ENCODE measurements at regions not wholly inside any gene's neighbourhood (a gene's known extent, or its start where the extent isn't known, plus 50 kb on each side); places are given as distances from the start of the nearest gene placed in this dataset.

DNA sequence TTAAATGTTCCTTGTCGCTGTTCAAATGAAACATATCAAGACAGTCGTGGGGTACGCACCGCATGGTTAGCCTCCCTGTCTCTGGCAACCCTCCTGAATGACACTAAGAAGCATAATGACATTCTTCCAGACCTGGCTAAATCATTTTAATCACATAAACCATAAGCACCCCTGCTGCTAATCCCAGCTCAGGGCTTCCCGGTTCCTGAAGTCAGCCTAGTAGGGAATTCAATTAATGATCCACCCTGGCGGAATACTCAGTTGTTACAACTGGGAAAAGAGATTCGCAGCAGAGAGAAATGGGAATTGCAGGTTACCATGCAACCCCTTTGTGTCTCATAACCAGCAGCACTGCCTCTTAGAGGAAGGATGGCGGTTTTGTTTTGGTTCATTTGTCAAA lies 200.8 kb upstream of the AGAP1 start:
- Histone ChIP-seq H3K9me3 (ENCODE audit: insufficient read depth, low read depth, low read length) (no peaks in the 10 kb centered on the region), H3K4me2 (ENCODE audit: low read length) (no peak overlapping the region), H2AFZ (ENCODE audit: insufficient read depth, low read length, poor library complexity) (no peak overlapping the region), H3K4me1 (ENCODE audit: control insufficient read depth in 1 of 2, insufficient read depth in 2 of 2, low read length in 2 of 2) (no peaks in the 10 kb centered on the region), H2BK12ac (ENCODE audit: low read length) (no peak overlapping the region), H3K27ac (ENCODE audit: low read depth, low read length) (no peak overlapping the region), H3K23ac (ENCODE audit: low read length) (no peak overlapping the region), H4K12ac (ENCODE audit: low read depth, low read length) (no peak overlapping the region), H2BK120ac (ENCODE audit: insufficient read depth, low read length, poor library complexity) (no peak overlapping the region), H3K4me3 (ENCODE audit: low read depth, low read length) (no peak overlapping the region), H4K8ac (ENCODE audit: low read depth, low read length) (no peak overlapping the region), H4K91ac (ENCODE audit: low read depth, low read length) (no peak overlapping the region), H3K27me3 (ENCODE audit: insufficient read depth, low read length) (no peaks in the 10 kb centered on the region), H3K18ac (ENCODE audit: low read length) (no peak overlapping the region), H3K4ac (ENCODE audit: low read depth, low read length) (no peak overlapping the region), H2BK5ac (ENCODE audit: low read depth, low read length, poor library complexity) (no peak overlapping the region), H3K9ac (ENCODE audit: low read length) (no peak overlapping the region), H2AK5ac (ENCODE audit: low read length) (no peak overlapping the region), H3K36me3 (ENCODE audit: control insufficient read depth in 1 of 2, insufficient read depth in 2 of 2, low read length in 2 of 2) (no peaks in the 10 kb centered on the region), H3K14ac (ENCODE audit: low read length) (no peak overlapping the region), H3K79me1 (ENCODE audit: low read length) (no peaks in the 10 kb centered on the region), H3K79me2 (ENCODE audit: control insufficient read depth, insufficient read depth, low read length, poor library complexity) (no peaks in the 10 kb centered on the region)
- DNase-seq = no peak
- no CpG with 5 or more reads among the region's 8 CpGs for WGBS (ENCODE audit: extremely low coverage, insufficient coverage, insufficient read length)

DNA sequence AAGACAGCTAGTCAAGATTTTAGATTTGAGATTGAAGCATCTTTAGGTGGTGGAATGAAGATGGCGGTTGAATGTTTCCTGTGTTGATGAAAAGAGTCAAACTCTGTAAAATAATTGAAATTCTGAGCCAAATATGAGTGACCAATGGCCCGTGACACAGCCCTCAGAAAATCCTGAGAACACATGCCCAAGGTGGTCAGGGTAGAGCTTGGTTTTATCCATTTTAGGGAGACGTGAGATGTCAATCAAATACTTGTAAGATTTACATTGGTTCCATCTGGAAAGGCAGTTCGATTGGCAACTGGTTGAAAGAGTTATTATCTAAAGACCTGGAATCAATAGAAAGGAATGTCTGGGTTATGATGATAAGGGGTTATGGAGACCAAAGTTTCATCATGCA lies 198.0 kb upstream of the AGAP1 start:
- H3K4me3 ChIP-seq (ENCODE audit: low read depth, low read length) = no peak overlapping the region
- H3K9me3 ChIP-seq (ENCODE audit: insufficient read depth, low read depth, low read length) = no peaks in the 10 kb centered on the region
- H4K12ac ChIP-seq (ENCODE audit: low read depth, low read length) = no peak overlapping the region
- H3K79me1 ChIP-seq (ENCODE audit: low read length) = no peaks in the 10 kb centered on the region
- H4K91ac ChIP-seq (ENCODE audit: low read depth, low read length) = no peak overlapping the region
- H4K8ac ChIP-seq (ENCODE audit: low read depth, low read length) = no peak overlapping the region
- no CpG with 5 or more reads among the region's 4 CpGs for WGBS (ENCODE audit: extremely low coverage, insufficient coverage, insufficient read length)
- no peak overlapping the region for H2BK5ac ChIP-seq (ENCODE audit: low read depth, low read length, poor library complexity)
- no peak overlapping the region for H3K14ac ChIP-seq (ENCODE audit: low read length)
- no peaks in the 10 kb centered on the region for H3K4me1 ChIP-seq (ENCODE audit: control insufficient read depth in 1 of 2, insufficient read depth in 2 of 2, low read length in 2 of 2)
- no peaks in the 10 kb centered on the region for H3K79me2 ChIP-seq (ENCODE audit: control insufficient read depth, insufficient read depth, low read length, poor library complexity)
- H3K4ac ChIP-seq (ENCODE audit: low read depth, low read length) = no peak overlapping the region
- H2BK12ac ChIP-seq (ENCODE audit: low read length) = no peak overlapping the region
- no peaks in the 10 kb centered on the region for H3K36me3 ChIP-seq (ENCODE audit: control insufficient read depth in 1 of 2, insufficient read depth in 2 of 2, low read length in 2 of 2)
- peak; percentile 83 to 92 for DNase-seq
- H3K27ac ChIP-seq (ENCODE audit: low read depth, low read length) = no peak overlapping the region
- no peak overlapping the region for H3K9ac ChIP-seq (ENCODE audit: low read length)
- no peak overlapping the region for H3K18ac ChIP-seq (ENCODE audit: low read length)
- H2AFZ ChIP-seq (ENCODE audit: insufficient read depth, low read length, poor library complexity) = no peak overlapping the region
- no peaks in the 10 kb centered on the region for H3K27me3 ChIP-seq (ENCODE audit: insufficient read depth, low read length)
- H3K4me2 ChIP-seq (ENCODE audit: low read length) = no peak overlapping the region
- H3K23ac ChIP-seq (ENCODE audit: low read length) = no peak overlapping the region
- H2AK5ac ChIP-seq (ENCODE audit: low read length) = no peak overlapping the region
- no peak overlapping the region for H2BK120ac ChIP-seq (ENCODE audit: insufficient read depth, low read length, poor library complexity)

DNA sequence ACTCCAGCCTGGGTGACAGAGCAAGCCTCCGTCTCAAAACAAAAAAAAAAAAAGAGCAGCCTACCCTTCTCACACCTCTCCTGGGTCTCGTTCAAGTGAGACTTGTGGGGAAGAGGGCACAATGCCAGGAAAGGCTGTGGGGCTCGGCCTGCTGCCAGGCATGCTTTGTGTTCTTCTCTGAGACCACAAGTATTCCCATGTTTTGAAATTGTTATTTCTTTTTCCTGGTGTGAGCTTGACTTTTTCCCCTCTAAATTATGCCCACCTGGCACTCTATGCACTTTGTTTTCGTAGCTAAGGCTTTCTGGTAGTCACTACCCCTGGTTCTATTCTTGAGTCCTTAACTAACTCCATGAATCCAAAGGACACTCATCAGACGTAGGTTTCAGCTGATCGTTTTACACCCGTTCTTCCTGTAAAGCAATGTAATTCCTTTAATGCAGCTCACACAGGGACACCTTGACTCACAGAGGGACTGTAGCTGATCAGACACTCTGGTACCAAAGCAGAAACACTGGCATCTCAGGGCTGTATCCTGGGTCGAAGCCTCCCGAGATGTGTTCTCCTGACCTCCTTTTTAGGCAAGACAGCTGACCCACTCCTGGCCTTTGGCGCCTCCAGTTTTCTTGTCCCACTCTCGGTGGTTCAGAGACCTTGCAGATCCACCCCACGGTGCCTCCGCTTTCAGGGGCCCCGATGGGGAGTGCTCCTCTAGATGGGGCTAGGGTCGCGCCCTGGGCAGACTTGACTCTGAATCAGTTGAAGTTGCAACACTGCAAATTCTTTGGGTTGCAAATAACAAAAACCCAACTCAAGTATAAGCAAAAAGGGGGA lies 193.3 kb upstream of the AGAP1 start:
- H2BK5ac ChIP-seq (ENCODE audit: low read depth, low read length, poor library complexity) = no peak overlapping the region
- no peak overlapping the region for H2AK5ac ChIP-seq (ENCODE audit: low read length)
- H3K18ac ChIP-seq (ENCODE audit: low read length) = no peak overlapping the region
- H3K4me3 ChIP-seq (ENCODE audit: low read depth, low read length) = no peak overlapping the region
- no peak overlapping the region for H4K12ac ChIP-seq (ENCODE audit: low read depth, low read length)
- H2AFZ ChIP-seq (ENCODE audit: insufficient read depth, low read length, poor library complexity) = no peak overlapping the region
- DNase-seq = no peak
- H3K9ac ChIP-seq (ENCODE audit: low read length) = no peak overlapping the region
- H3K9me3 ChIP-seq (ENCODE audit: insufficient read depth, low read depth, low read length) = peaks cover 2% of the 10 kb centered on the region
- H2BK120ac ChIP-seq (ENCODE audit: insufficient read depth, low read length, poor library complexity) = no peak overlapping the region
- no peak overlapping the region for H3K27ac ChIP-seq (ENCODE audit: low read depth, low read length)
- H3K14ac ChIP-seq (ENCODE audit: low read length) = no peak overlapping the region
- no peak overlapping the region for H3K4me2 ChIP-seq (ENCODE audit: low read length)
- H3K4me1 ChIP-seq (ENCODE audit: control insufficient read depth in 1 of 2, insufficient read depth in 2 of 2, low read length in 2 of 2) = peaks cover 0 to 1% of the 10 kb centered on the region in 2 experiments
- no CpG with 5 or more reads among the region's 16 CpGs for WGBS (ENCODE audit: extremely low coverage, insufficient coverage, insufficient read length)
- no peak overlapping the region for H3K23ac ChIP-seq (ENCODE audit: low read length)
- no peaks in the 10 kb centered on the region for H3K79me2 ChIP-seq (ENCODE audit: control insufficient read depth, insufficient read depth, low read length, poor library complexity)
- H4K8ac ChIP-seq (ENCODE audit: low read depth, low read length) = no peak overlapping the region
- no peaks in the 10 kb centered on the region for H3K79me1 ChIP-seq (ENCODE audit: low read length)
- no peak overlapping the region for H2BK12ac ChIP-seq (ENCODE audit: low read length)
- no peak overlapping the region for H3K4ac ChIP-seq (ENCODE audit: low read depth, low read length)
- H3K27me3 ChIP-seq (ENCODE audit: insufficient read depth, low read length) = no peaks in the 10 kb centered on the region
- H3K36me3 ChIP-seq (ENCODE audit: control insufficient read depth in 1 of 2, insufficient read depth in 2 of 2, low read length in 2 of 2) = no peaks in the 10 kb centered on the region
- H4K91ac ChIP-seq (ENCODE audit: low read depth, low read length) = no peak overlapping the region

DNA sequence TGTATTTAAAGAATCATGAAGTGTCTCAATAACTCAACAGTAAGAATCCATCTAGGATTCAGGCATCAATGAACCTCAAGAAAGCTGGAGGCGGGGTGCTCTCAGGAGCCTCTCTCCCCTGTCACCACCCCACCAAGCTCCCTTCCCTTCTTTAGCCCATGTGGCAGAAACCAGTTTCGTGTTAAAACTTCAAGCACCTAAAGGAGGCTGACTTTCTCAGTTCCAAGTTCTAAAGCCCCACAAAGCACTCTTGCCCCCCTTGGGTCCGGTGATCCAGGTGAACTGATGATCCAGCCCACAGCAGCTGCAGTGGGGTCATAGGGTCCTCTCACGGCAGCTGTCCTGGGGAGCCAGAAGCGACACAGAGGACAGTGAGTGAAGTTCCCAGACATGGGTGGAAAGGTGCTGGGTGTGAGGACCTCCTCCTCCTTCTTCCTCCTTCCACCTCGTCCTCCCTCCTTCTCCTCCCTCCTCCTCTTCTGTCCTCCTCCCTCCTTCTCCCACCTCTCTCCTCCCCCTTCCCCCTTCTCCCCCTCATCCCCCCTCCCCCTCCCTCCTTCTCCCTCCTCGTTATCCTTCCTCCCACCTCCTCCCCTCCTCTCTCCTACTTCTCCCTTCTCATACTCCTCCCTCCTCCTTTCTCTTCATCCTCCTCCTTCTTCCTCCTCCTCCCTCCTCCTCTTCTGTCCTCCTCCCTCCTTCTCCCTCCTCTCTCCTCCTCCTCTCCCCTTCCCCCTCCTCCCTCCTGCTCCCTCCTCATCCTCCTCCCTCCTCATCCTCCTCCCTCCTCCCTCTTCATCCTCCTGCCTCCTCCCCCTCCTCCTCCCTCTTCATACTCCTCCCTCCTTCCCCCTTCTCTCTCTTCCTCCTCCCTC lies 192.4 kb upstream of the AGAP1 start:
- WGBS (ENCODE audit: extremely low coverage, insufficient coverage, insufficient read length) = 100% methylated on average over 1 of the region's 7 CpGs
- Histone ChIP-seq H3K79me2 (ENCODE audit: control insufficient read depth, insufficient read depth, low read length, poor library complexity) (no peaks in the 10 kb centered on the region), H2BK120ac (ENCODE audit: insufficient read depth, low read length, poor library complexity) (no peak overlapping the region), H3K9me3 (ENCODE audit: insufficient read depth, low read depth, low read length) (peaks cover 3% of the 10 kb centered on the region), H4K91ac (ENCODE audit: low read depth, low read length) (no peak overlapping the region), H3K4me3 (ENCODE audit: low read depth, low read length) (no peak overlapping the region), H2BK5ac (ENCODE audit: low read depth, low read length, poor library complexity) (no peak overlapping the region), H4K8ac (ENCODE audit: low read depth, low read length) (no peak overlapping the region), H2AFZ (ENCODE audit: insufficient read depth, low read length, poor library complexity) (no peak overlapping the region), H3K79me1 (ENCODE audit: low read length) (no peaks in the 10 kb centered on the region), H2AK5ac (ENCODE audit: low read length) (no peak overlapping the region), H3K23ac (ENCODE audit: low read length) (no peak overlapping the region), H3K14ac (ENCODE audit: low read length) (no peak overlapping the region), H2BK12ac (ENCODE audit: low read length) (no peak overlapping the region), H3K18ac (ENCODE audit: low read length) (no peak overlapping the region), H3K4ac (ENCODE audit: low read depth, low read length) (no peak overlapping the region), H3K9ac (ENCODE audit: low read length) (no peak overlapping the region), H3K4me1 (ENCODE audit: control insufficient read depth in 1 of 2, insufficient read depth in 2 of 2, low read length in 2 of 2) (peaks cover 0 to 4% of the 10 kb centered on the region in 2 experiments), H4K12ac (ENCODE audit: low read depth, low read length) (no peak overlapping the region), H3K36me3 (ENCODE audit: control insufficient read depth in 1 of 2, insufficient read depth in 2 of 2, low read length in 2 of 2) (no peaks in the 10 kb centered on the region), H3K27me3 (ENCODE audit: insufficient read depth, low read length) (no peaks in the 10 kb centered on the region), H3K4me2 (ENCODE audit: low read length) (no peak overlapping the region), H3K27ac (ENCODE audit: low read depth, low read length) (no peak overlapping the region)
- no peak for DNase-seq

All from trophoblast cell (in vitro differentiated cells and primary cell).